Small intestine (tissue), 7 donors: ENCODE measurements at regions not wholly inside any gene's neighbourhood (a gene's known extent, or its start where the extent isn't known, plus 50 kb on each side); places are given as distances from the start of the nearest gene placed in this dataset.
"Not testable (repeated sequence)": the region's sequence is repeated elsewhere in the genome, so short reads cannot be mapped to it uniquely, and the experiment has no call there.

Source experiments
- DNase-seq, 2 donors: peaks; one replicate each; pipeline versions ENCODE4 v3.0.0 to v3.0.0-alpha.2; 2013
- FAIRE-seq: peaks from 2 replicates; lab custom pipeline; 2012; peaks lifted over from hg19 to GRCh38; lab: Jason Lieb, UNC
- H3K27ac ChIP-seq, 3 donors: one replicate each; pipeline ENCODE4 v1.5.1; 2013; ENCODE audit warnings: low read length in 2 of 3, mild to moderate bottlenecking in 2 of 3, control low read depth in 1 of 3, inconsistent platforms in 1 of 3, low read depth in 1 of 3, moderate library complexity in 1 of 3
- H3K27me3 ChIP-seq, 3 donors: one replicate each; pipeline ENCODE4 v1.6.1; 2013; ENCODE audit warnings: low read length in 3 of 3, inconsistent platforms in 1 of 3; ENCODE audit not compliant: control insufficient read depth in 3 of 3, insufficient read depth in 3 of 3
- H3K36me3 ChIP-seq, 3 donors: one replicate each; pipeline ENCODE4 v1.6.1; 2013; ENCODE audit warnings: low read length in 3 of 3, inconsistent platforms in 1 of 3, low read depth in 1 of 3, mild to moderate bottlenecking in 1 of 3, moderate library complexity in 1 of 3; ENCODE audit not compliant: control insufficient read depth in 3 of 3, insufficient read depth in 2 of 3
- H3K4me1 ChIP-seq, 3 donors: one replicate each; pipeline ENCODE4 v1.6.1; 2013; ENCODE audit warnings: low read length in 2 of 3, inconsistent platforms in 1 of 3, low read depth in 1 of 3, mild to moderate bottlenecking in 1 of 3, moderate library complexity in 1 of 3; ENCODE audit not compliant: control insufficient read depth in 3 of 3, insufficient read depth in 2 of 3
- H3K4me3 ChIP-seq, 3 donors: one replicate each; pipeline ENCODE4 v1.5.1; 2013; ENCODE audit warnings: low read length in 3 of 3, control low read depth in 1 of 3, inconsistent platforms in 1 of 3, low read depth in 1 of 3, mild to moderate bottlenecking in 1 of 3, moderate library complexity in 1 of 3
- H3K9me3 ChIP-seq, 2 donors: one replicate each; pipeline ENCODE4 v1.6.1; 2013; ENCODE audit warnings: low read depth in 1 of 2, low read length in 1 of 2; ENCODE audit not compliant: control insufficient read depth in 2 of 2, insufficient read depth in 1 of 2
- WGBS, 3 donors: extraction: QIAGEN DNeasy Blood & Tissue Kit; methylation state at CpG; one replicate each; pipeline ENCODE4 v1.1.7; 2013; 5-methylcytosine and 5-hydroxymethylcytosine counted together
- donor health status: healthy with polysubstance abuse.
- donor health status: control.
- donor health status: control.
- donor health status: Bipolar disorder and iron deficiency.
- donor health status: healthy.

GRCh38 chr5:123708074-123708806, 196.3 kb downstream of the CSNK1G3 start:
- DNase-seq (no peak), FAIRE-seq (no peak)
- no peaks in the 10 kb centered on the region for H3K9me3 ChIP-seq
- H3K4me1 ChIP-seq = no peaks in the 10 kb centered on the region
- WGBS, 3 donors = 29 to 63% (median 38%) methylated on average over 3 of the region's 3 CpGs
- no peaks in the 10 kb centered on the region for H3K27me3 ChIP-seq
- no peak overlapping the region for H3K4me3 ChIP-seq
- no peaks in the 10 kb centered on the region for H3K36me3 ChIP-seq
- H3K27ac ChIP-seq = no peak overlapping the region

GRCh38 chr5:123706531-123706930, 194.6 kb downstream of the CSNK1G3 start:
- H3K27me3 ChIP-seq = no peaks in the 10 kb centered on the region
- H3K36me3 ChIP-seq = no peaks in the 10 kb centered on the region
- DNase-seq = no peak
- no peaks in the 10 kb centered on the region for H3K4me1 ChIP-seq
- H3K4me3 ChIP-seq = no peak overlapping the region
- no peaks in the 10 kb centered on the region for H3K9me3 ChIP-seq
- FAIRE-seq = no peak
- H3K27ac ChIP-seq = no peak overlapping the region

DNA sequence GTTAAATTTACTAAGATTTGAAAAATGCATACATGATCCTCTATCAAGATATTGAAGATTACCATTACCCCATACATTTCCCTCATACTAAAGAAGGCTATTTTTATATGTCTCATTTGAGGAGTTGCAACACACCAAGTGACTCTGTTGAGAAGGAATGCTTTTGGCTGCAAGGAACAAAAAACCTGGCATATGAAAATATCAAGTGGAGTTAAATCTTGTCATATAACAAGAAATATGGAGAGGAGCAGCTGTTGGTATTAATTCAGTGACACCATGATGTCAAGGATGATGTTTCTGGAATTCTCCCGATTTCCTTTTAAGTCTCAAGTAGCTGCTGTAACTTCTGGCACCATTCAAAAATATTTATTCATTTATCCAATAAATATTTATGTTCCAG, 193.8 kb downstream of the CSNK1G3 start:
- 59 to 94% (median 86%) methylated on average over 1 of the region's 1 CpG for WGBS, 3 donors
- no peak for FAIRE-seq

GRCh38 chr5:123701511-123702200, 189.7 kb downstream of the CSNK1G3 start:
- Histone ChIP-seq H3K4me1 (no peaks in the 10 kb centered on the region), H3K36me3 (no peaks in the 10 kb centered on the region), H3K27ac (peak overlapping the region in 1 of 3 donors; percentile 27), H3K9me3 (no peaks in the 10 kb centered on the region), H3K4me3 (no peak overlapping the region), H3K27me3 (no peaks in the 10 kb centered on the region)
- DNase-seq (no peak), FAIRE-seq (no peak)
- 95 to 98% (median 97%) methylated on average over 3 of the region's 3 CpGs for WGBS, 3 donors

More for the DNA sequence above, 193.8 kb downstream of the CSNK1G3 start:
- Histone ChIP-seq H3K4me1 (no peaks in the 10 kb centered on the region), H3K27me3 (no peaks in the 10 kb centered on the region), H3K27ac (no peak overlapping the region), H3K9me3 (no peaks in the 10 kb centered on the region), H3K4me3 (no peak overlapping the region), H3K36me3 (no peaks in the 10 kb centered on the region)
- no peak for DNase-seq

DNA sequence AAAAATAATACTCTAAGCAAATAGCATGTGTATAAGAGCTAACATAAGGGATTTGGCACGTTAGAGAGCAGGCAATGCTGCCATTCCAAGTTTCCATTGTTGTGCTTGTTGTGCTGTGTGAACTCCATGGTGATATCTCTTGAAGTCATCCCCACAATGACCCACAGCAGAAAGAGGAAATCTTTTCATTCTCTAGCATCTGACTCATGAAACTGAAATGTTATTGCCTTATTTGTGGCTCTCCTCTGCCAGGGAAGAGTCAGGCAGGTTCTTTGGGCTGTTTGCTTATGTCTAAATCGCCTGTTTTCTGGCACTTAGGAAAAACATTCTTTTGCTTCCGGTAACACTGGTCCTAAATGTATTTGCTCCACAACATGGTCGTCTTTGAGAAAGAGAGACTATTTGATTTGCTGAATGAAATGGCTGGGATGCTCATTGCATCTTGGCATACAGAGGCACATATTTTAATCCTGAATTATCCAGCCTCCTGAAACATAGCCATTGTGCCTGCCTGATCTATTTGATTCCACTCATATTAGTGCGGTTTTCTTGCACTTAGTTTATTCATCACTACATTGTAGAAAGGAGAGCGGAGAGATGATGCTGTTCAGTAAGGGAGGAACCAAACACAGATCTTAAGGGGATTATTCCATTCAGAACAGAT, 188.8 kb downstream of the CSNK1G3 start:
- no peaks in the 10 kb centered on the region for H3K4me1 ChIP-seq
- H3K27ac ChIP-seq = peak overlapping the region in 1 of 3 donors; percentile 9
- no peaks in the 10 kb centered on the region for H3K9me3 ChIP-seq
- H3K27me3 ChIP-seq = no peaks in the 10 kb centered on the region
- no peak overlapping the region for H3K4me3 ChIP-seq
- 56 to 79% (median 74%) methylated on average over 6 of the region's 6 CpGs for WGBS, 3 donors
- no peaks in the 10 kb centered on the region for H3K36me3 ChIP-seq
- FAIRE-seq = no peak
- DNase-seq = peak in 1 of 2 donors; percentile 3

GRCh38 chr5:123699571-123699970, 187.6 kb downstream of the CSNK1G3 start:
- Histone ChIP-seq H3K4me1 (no peaks in the 10 kb centered on the region), H3K27ac (peak overlapping the region in 1 of 3 donors; percentile 1), H3K36me3 (no peaks in the 10 kb centered on the region), H3K27me3 (no peaks in the 10 kb centered on the region), H3K4me3 (no peak overlapping the region), H3K9me3 (no peaks in the 10 kb centered on the region)
- WGBS, 3 donors = 65 to 84% (median 71%) methylated on average over 2 of the region's 2 CpGs
- no peak for DNase-seq
- FAIRE-seq = no peak

- not testable (repeated sequence) for DNase-seq, H3K36me3 ChIP-seq, H3K9me3 ChIP-seq, H3K27me3 ChIP-seq, H3K4me1 ChIP-seq, FAIRE-seq, H3K4me3 ChIP-seq, H3K27ac ChIP-seq
- 68 to 86% (median 75%) methylated on average over 3 of the region's 3 CpGs for WGBS, 3 donors
Observed at GRCh38 chr5:123698937-123699336, 187.0 kb downstream of the CSNK1G3 start.

GRCh38 chr5:123696921-123697341, 185.0 kb downstream of the CSNK1G3 start:
- H3K27me3 ChIP-seq = no peaks in the 10 kb centered on the region
- H3K36me3 ChIP-seq = no peaks in the 10 kb centered on the region
- DNase-seq (no peak), FAIRE-seq (no peak)
- H3K9me3 ChIP-seq = no peaks in the 10 kb centered on the region
- H3K27ac ChIP-seq = no peak overlapping the region
- H3K4me1 ChIP-seq = no peaks in the 10 kb centered on the region
- WGBS, 3 donors = 46 to 53% (median 53%) methylated on average over 4 of the region's 4 CpGs
- no peak overlapping the region for H3K4me3 ChIP-seq
